HEK293 (cell line): ENCODE measurements at regions not wholly inside any gene's neighbourhood (a gene's known extent, or its start where the extent isn't known, plus 50 kb on each side); places are given as distances from the start of the nearest gene placed in this dataset.

Experiments used
- BCL6B ChIP-seq: fragments of 450-650 bp; formaldehyde crosslinking; IDR thresholded peaks from 2 replicates; pipeline ENCODE4 v1.5.1; 2017; ENCODE audit warnings: missing biosample characterization, missing genetic modification characterization
- GLIS1 ChIP-seq: fragments of 450-650 bp; formaldehyde crosslinking; IDR thresholded peaks from 2 replicates; pipeline ENCODE4 v1.5.1; 2016; ENCODE audit warnings: missing biosample characterization, missing genetic modification characterization
- HIC1 ChIP-seq: fragments of 450-650 bp; formaldehyde crosslinking; IDR thresholded peaks from 2 replicates; pipeline ENCODE4 v1.5.1; 2016; ENCODE audit warnings: missing biosample characterization, missing genetic modification characterization
- IKZF3 ChIP-seq: fragments of 450-650 bp; IDR thresholded peaks from 2 replicates; pipeline ENCODE4 v1.5.0; 2018; ENCODE audit warnings: missing biosample characterization, mild to moderate bottlenecking, missing genetic modification characterization, moderate library complexity
- KLF1 ChIP-seq: fragments of 450-650 bp; formaldehyde crosslinking; IDR thresholded peaks from 2 replicates; pipeline ENCODE4 v1.5.1; 2016; ENCODE audit warnings: missing biosample characterization, missing genetic modification characterization
- KLF10 ChIP-seq: fragments of 450-650 bp; IDR thresholded peaks from 2 replicates; pipeline ENCODE4 v1.5.1; 2018; ENCODE audit warnings: missing biosample characterization, mild to moderate bottlenecking, missing genetic modification characterization
- TSHZ1 ChIP-seq: fragments of 450-650 bp; formaldehyde crosslinking; IDR thresholded peaks from 2 replicates; pipeline ENCODE4 v1.5.1; 2016; ENCODE audit warnings: missing biosample characterization, missing genetic modification characterization, borderline replicate concordance
- ZBTB20 ChIP-seq: fragments of 450-650 bp; formaldehyde crosslinking; IDR thresholded peaks from 2 replicates; pipeline ENCODE4 v1.5.1; 2016; ENCODE audit warnings: missing biosample characterization, missing genetic modification characterization
- ZEB2 ChIP-seq: fragments of 450-650 bp; formaldehyde crosslinking; IDR thresholded peaks from 2 replicates; pipeline ENCODE4 v1.5.1; 2016; ENCODE audit warnings: missing biosample characterization, missing genetic modification characterization
- ZFP37 ChIP-seq: fragments of 450-650 bp; formaldehyde crosslinking; IDR thresholded peaks from 2 replicates; pipeline ENCODE4 v1.5.1; 2016; ENCODE audit warnings: missing biosample characterization, missing genetic modification characterization
- ZNF114 ChIP-seq: fragments of 450-650 bp; formaldehyde crosslinking; IDR thresholded peaks from 2 replicates; pipeline ENCODE4 v1.5.0; 2017; ENCODE audit warnings: missing biosample characterization, missing genetic modification characterization
- ZNF121 ChIP-seq: fragments of 450-650 bp; formaldehyde crosslinking; IDR thresholded peaks from 2 replicates; pipeline ENCODE4 v1.5.1; 2016; ENCODE audit warnings: missing biosample characterization, missing genetic modification characterization
- ZNF292 ChIP-seq: fragments of 450-650 bp; formaldehyde crosslinking; IDR thresholded peaks from 2 replicates; pipeline ENCODE4 v1.5.1; 2016; ENCODE audit warnings: low read depth, missing biosample characterization, missing genetic modification characterization, borderline replicate concordance
- ZNF324 ChIP-seq: fragments of 450-650 bp; formaldehyde crosslinking; IDR thresholded peaks from 2 replicates; pipeline ENCODE4 v1.5.1; 2016; ENCODE audit warnings: missing biosample characterization, missing genetic modification characterization
- ZNF335 ChIP-seq: fragments of 450-650 bp; formaldehyde crosslinking; conservative IDR thresholded peaks from 2 replicates; pipeline ENCODE4 v1.5.1; 2016; ENCODE audit warnings: missing biosample characterization, missing genetic modification characterization
- ZNF366 ChIP-seq: fragments of 450-650 bp; formaldehyde crosslinking; conservative IDR thresholded peaks from 2 replicates; pipeline ENCODE4 v1.5.1; 2016; ENCODE audit warnings: missing biosample characterization, missing genetic modification characterization
- ZNF394 ChIP-seq: fragments of 450-650 bp; formaldehyde crosslinking; IDR thresholded peaks from 2 replicates; pipeline ENCODE4 v1.5.1; 2016; ENCODE audit warnings: missing biosample characterization, missing genetic modification characterization, mild to moderate bottlenecking, moderate library complexity, borderline replicate concordance
- ZNF449 ChIP-seq: fragments of 450-650 bp; formaldehyde crosslinking; IDR thresholded peaks from 2 replicates; pipeline ENCODE4 v1.5.1; 2017; ENCODE audit warnings: missing biosample characterization, mild to moderate bottlenecking, missing genetic modification characterization, moderate library complexity
- ZNF544 ChIP-seq: fragments of 450-650 bp; formaldehyde crosslinking; IDR thresholded peaks from 2 replicates; pipeline ENCODE4 v1.5.0; 2017; ENCODE audit warnings: missing biosample characterization, missing genetic modification characterization
- ZNF549 ChIP-seq: fragments of 450-650 bp; IDR thresholded peaks from 2 replicates; pipeline ENCODE4 v1.5.1; 2018; ENCODE audit warnings: missing biosample characterization, missing genetic modification characterization, mild to moderate bottlenecking, inconsistent platforms, moderate library complexity
- ZNF600 ChIP-seq: fragments of 450-650 bp; formaldehyde crosslinking; IDR thresholded peaks from 2 replicates; pipeline ENCODE4 v1.5.1; 2016; ENCODE audit warnings: missing biosample characterization, missing genetic modification characterization
- ZNF629 ChIP-seq: fragments of 450-650 bp; formaldehyde crosslinking; IDR thresholded peaks from 2 replicates; pipeline ENCODE4 v1.5.1; 2017; ENCODE audit warnings: missing biosample characterization, missing genetic modification characterization
- ZNF776 ChIP-seq: fragments of 450-650 bp; formaldehyde crosslinking; IDR thresholded peaks from 2 replicates; pipeline ENCODE4 v1.5.0; 2017; ENCODE audit warnings: missing biosample characterization, missing genetic modification characterization, borderline replicate concordance
- ZSCAN30 ChIP-seq: fragments of 450-650 bp; IDR thresholded peaks from 2 replicates; pipeline ENCODE4 v1.5.1; 2018; ENCODE audit warnings: missing biosample characterization, mild to moderate bottlenecking, missing genetic modification characterization, moderate library complexity
- ZXDB ChIP-seq: fragments of 450-650 bp; formaldehyde crosslinking; IDR thresholded peaks from 2 replicates; pipeline ENCODE4 v1.5.1; 2016; ENCODE audit warnings: missing biosample characterization, missing genetic modification characterization
- TF ChIP-seq, protein P1 (sequence below): fragments of 450-650 bp; formaldehyde crosslinking; IDR thresholded peaks from 2 replicates; pipeline ENCODE4; 2016; ENCODE audit warnings: missing biosample characterization, missing genetic modification characterization
- TF ChIP-seq, protein P2 (sequence below): fragments of 450-650 bp; formaldehyde crosslinking; IDR thresholded peaks from 2 replicates; pipeline ENCODE4 v1.5.1; 2017; ENCODE audit warnings: missing biosample characterization, missing genetic modification characterization
- TF ChIP-seq, protein P3 (sequence below): fragments of 450-650 bp; formaldehyde crosslinking; IDR thresholded peaks from 2 replicates; pipeline ENCODE4 v1.5.1; 2016; ENCODE audit warnings: missing biosample characterization, missing genetic modification characterization

DNA sequence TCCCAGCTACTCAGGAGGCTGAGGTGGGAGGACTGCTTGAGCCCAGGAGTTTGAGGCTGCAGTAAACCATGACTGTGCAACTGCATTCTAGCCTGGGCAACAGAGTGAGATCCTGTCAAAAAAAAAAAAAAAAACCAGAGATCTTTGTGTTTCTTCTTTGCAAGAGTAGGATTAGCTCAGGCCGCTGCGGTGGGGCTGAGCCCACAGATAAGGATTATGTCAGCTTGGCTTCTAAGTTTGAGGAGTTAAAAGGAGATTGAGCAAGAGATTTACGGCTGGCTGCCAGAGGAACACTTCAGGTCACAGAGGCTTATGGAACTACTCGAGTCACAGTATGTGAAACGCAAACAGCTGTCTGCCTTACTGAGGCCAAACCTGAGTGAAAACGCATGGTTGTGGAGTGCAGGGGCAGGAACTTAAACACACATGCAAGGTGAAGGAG lies 146.7 kb upstream of the L3MBTL4 start (continued):
- no peak for TF ChIP-seq ZNF292 (tag by site-specific recombination)
- TF ChIP-seq TSHZ1 (tag by site-specific recombination), result no peak
- TF ChIP-seq ZXDB (tag by site-specific recombination), result peak; percentile 60; the same call in 1 of the 2 replicates
- TF ChIP-seq, protein P1, sequence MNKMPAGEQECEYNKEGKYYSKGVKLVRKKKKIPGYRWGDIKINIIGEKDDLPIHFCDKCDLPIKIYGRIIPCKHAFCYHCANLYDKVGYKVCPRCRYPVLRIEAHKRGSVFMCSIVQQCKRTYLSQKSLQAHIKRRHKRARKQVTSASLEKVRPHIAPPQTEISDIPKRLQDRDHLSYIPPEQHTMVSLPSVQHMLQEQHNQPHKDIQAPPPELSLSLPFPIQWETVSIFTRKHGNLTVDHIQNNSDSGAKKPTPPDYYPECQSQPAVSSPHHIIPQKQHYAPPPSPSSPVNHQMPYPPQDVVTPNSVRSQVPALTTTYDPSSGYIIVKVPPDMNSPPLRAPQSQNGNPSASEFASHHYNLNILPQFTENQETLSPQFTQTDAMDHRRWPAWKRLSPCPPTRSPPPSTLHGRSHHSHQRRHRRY (tag by site-specific recombination), result no peak
- peak; percentile 84 for TF ChIP-seq ZNF121 (tag by site-specific recombination)
- TF ChIP-seq, protein P2, sequence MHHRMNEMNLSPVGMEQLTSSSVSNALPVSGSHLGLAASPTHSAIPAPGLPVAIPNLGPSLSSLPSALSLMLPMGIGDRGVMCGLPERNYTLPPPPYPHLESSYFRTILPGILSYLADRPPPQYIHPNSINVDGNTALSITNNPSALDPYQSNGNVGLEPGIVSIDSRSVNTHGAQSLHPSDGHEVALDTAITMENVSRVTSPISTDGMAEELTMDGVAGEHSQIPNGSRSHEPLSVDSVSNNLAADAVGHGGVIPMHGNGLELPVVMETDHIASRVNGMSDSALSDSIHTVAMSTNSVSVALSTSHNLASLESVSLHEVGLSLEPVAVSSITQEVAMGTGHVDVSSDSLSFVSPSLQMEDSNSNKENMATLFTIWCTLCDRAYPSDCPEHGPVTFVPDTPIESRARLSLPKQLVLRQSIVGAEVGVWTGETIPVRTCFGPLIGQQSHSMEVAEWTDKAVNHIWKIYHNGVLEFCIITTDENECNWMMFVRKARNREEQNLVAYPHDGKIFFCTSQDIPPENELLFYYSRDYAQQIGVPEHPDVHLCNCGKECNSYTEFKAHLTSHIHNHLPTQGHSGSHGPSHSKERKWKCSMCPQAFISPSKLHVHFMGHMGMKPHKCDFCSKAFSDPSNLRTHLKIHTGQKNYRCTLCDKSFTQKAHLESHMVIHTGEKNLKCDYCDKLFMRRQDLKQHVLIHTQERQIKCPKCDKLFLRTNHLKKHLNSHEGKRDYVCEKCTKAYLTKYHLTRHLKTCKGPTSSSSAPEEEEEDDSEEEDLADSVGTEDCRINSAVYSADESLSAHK, result no peak
- TF ChIP-seq ZEB2 (tag by site-specific recombination), result no peak
- no peak for TF ChIP-seq KLF10
- TF ChIP-seq ZNF324 (tag by site-specific recombination), result no peak
- no peak for TF ChIP-seq ZNF114 (tag by site-specific recombination)
- 0 out of 2 replicates have a peak, but pooled peaks have one; percentile 9 for TF ChIP-seq GLIS1
- TF ChIP-seq ZNF335 (tag by site-specific recombination), result 0 out of 2 replicates have a peak, but pooled peaks have one; percentile 15
- no peak for TF ChIP-seq ZNF394 (tag by site-specific recombination)
- TF ChIP-seq ZNF449 (tag by site-specific recombination), result peak; percentile 74
- no peak for TF ChIP-seq ZBTB20
- TF ChIP-seq KLF1 (tag by site-specific recombination), result no peak
- peak; percentile 54 for TF ChIP-seq ZNF629 (tag by site-specific recombination)
- TF ChIP-seq IKZF3 (tag by site-specific recombination), result no peak
- TF ChIP-seq ZNF544 (tag by site-specific recombination), result no peak
- peak; percentile 40; the same call in 1 of the 2 replicates for TF ChIP-seq ZNF366 (tag by site-specific recombination)
- no peak for TF ChIP-seq HIC1
- TF ChIP-seq ZNF549, result no peak
- 0 out of 2 replicates have a peak, but pooled peaks have one; percentile 23 for TF ChIP-seq ZSCAN30 (tag by site-specific recombination)
- peak; percentile 39; the same call in 1 of the 2 replicates for TF ChIP-seq ZNF600 (tag by site-specific recombination)
- TF ChIP-seq BCL6B (tag by site-specific recombination), result no peak
- TF ChIP-seq ZFP37 (tag by site-specific recombination), result no peak
- TF ChIP-seq ZNF776, result no peak
- TF ChIP-seq, protein P3, sequence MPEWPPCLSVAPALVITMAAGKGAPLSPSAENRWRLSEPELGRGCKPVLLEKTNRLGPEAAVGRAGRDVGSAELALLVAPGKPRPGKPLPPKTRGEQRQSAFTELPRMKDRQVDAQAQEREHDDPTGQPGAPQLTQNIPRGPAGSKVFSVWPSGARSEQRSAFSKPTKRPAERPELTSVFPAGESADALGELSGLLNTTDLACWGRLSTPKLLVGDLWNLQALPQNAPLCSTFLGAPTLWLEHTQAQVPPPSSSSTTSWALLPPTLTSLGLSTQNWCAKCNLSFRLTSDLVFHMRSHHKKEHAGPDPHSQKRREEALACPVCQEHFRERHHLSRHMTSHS (tag by site-specific recombination), result no peak
